Tibial artery (tissue), 4 donors: ENCODE measurements at regions not wholly inside any gene's neighbourhood (a gene's known extent, or its start where the extent isn't known, plus 50 kb on each side); places are given as distances from the start of the nearest gene placed in this dataset.

Experiments used
- DNase-seq, 2 donors: peaks; one replicate each; pipeline ENCODE4 v3.0.0-alpha.2; 2019
- H3K27ac ChIP-seq, 2 donors: fragments of 200-600 bp; sonication (generic) in 1 of 2; 1 replicate in 1 of 2; 2 replicates in 1 of 2; pipeline ENCODE4 v1.5.1; 2018 to 2019; ENCODE audit warnings: mild to moderate bottlenecking in 1 of 2
- H3K27me3 ChIP-seq, 2 donors: fragments of 200-600 bp; sonication (generic) in 1 of 2; one replicate each; pipeline versions ENCODE4 v1.5.1 to v1.6.0; 2016 to 2019
- H3K36me3 ChIP-seq, 3 donors: fragments of 200-600 bp; sonication (generic) in 2 of 3; one replicate each; pipeline ENCODE4 v1.5.1; 2016 to 2019; ENCODE audit warnings: mild to moderate bottlenecking in 2 of 3
- H3K4me1 ChIP-seq, 4 donors: fragments of 200-600 bp; sonication (generic) in 2 of 4; 1 replicate in 3 of 4; 2 replicates in 1 of 4; pipeline ENCODE4 v1.5.1; 2016 to 2019
- H3K4me3 ChIP-seq, 2 donors: fragments of 200-600 bp; sonication (generic) in 1 of 2; 1 replicate in 1 of 2; 2 replicates in 1 of 2; pipeline ENCODE4 v1.5.1; 2018 to 2019; ENCODE audit warnings: mild to moderate bottlenecking in 2 of 2
- H3K9me3 ChIP-seq, 3 donors: fragments of 200-600 bp; sonication (generic) in 1 of 3; one replicate each; pipeline ENCODE4 v1.5.1; 2016 to 2019
- CTCF ChIP-seq, 2 experiments: fragments of 200-600 bp in 1 of 2; fragments of 450-650 bp in 1 of 2; IDR thresholded peaks; one replicate each; pipeline ENCODE4 v1.5.1; 2017 to 2019; ENCODE audit warnings: antibody characterized with exemption in 2 of 2, mild to moderate bottlenecking in 1 of 2, moderate library complexity in 1 of 2
- intact Hi-C: fragments of 100-400 bp; cut with DNase I; formaldehyde crosslinking; loops from one replicate; pipeline ENCODE4 v1.15.0; 2023; ENCODE audit warnings: low total_unique reads

- H3K4me3 ChIP-seq = no peak overlapping the region
- H3K36me3 ChIP-seq = no peaks in the 10 kb centered on the region
- H3K27me3 ChIP-seq = no peaks in the 10 kb centered on the region
- no peaks in the 10 kb centered on the region for H3K9me3 ChIP-seq
- DNase-seq = no peak
- intact Hi-C loops = no loop called here
- no peaks in the 10 kb centered on the region for H3K4me1 ChIP-seq
- no peak for TF ChIP-seq CTCF (IDR thresholded peaks at IDR 0.05)
- no peak overlapping the region for H3K27ac ChIP-seq
Observed at GRCh38 chr13:50379584-50379983, 364.3 kb downstream of the KCNRG start.

- H3K4me3 ChIP-seq = no peak overlapping the region
Observed at GRCh38 chr13:50380905-50381304, 365.7 kb downstream of the KCNRG start.

GRCh38 chr13:50382511-50382910, 367.3 kb downstream of the KCNRG start:
- no peaks in the 10 kb centered on the region for H3K27me3 ChIP-seq
- no peak overlapping the region for H3K4me3 ChIP-seq
- no peaks in the 10 kb centered on the region for H3K9me3 ChIP-seq
- no peak for TF ChIP-seq CTCF (IDR thresholded peaks at IDR 0.05)
- DNase-seq = no peak
- H3K4me1 ChIP-seq = peaks cover 0 to 20% (median 6%) of the 10 kb centered on the region in 4 donors
- H3K36me3 ChIP-seq = no peaks in the 10 kb centered on the region
- no peak overlapping the region for H3K27ac ChIP-seq
- intact Hi-C loops = no loop called here

More at GRCh38 chr13:50380905-50381304, 365.7 kb downstream of the KCNRG start:
- peaks cover 0 to 4% (median 0%) of the 10 kb centered on the region in 4 donors for H3K4me1 ChIP-seq
- no peaks in the 10 kb centered on the region for H3K9me3 ChIP-seq
- intact Hi-C loops = no loop called here
- TF ChIP-seq CTCF (IDR thresholded peaks at IDR 0.05) = no peak
- no peak for DNase-seq
- H3K36me3 ChIP-seq = no peaks in the 10 kb centered on the region
- H3K27ac ChIP-seq = no peak overlapping the region
- no peaks in the 10 kb centered on the region for H3K27me3 ChIP-seq

- Histone ChIP-seq H3K4me3 (no peak overlapping the region), H3K27me3 (no peaks in the 10 kb centered on the region), H3K9me3 (no peaks in the 10 kb centered on the region), H3K27ac (no peak overlapping the region), H3K4me1 (peaks cover 0 to 21% (median 6%) of the 10 kb centered on the region in 4 donors), H3K36me3 (no peaks in the 10 kb centered on the region)
- intact Hi-C loops = no loop called here
- no peak for TF ChIP-seq CTCF (IDR thresholded peaks at IDR 0.05)
- no peak for DNase-seq
Observed at GRCh38 chr13:50382951-50383350, 367.7 kb downstream of the KCNRG start.

GRCh38 chr13:50384724-50385123, 369.5 kb downstream of the KCNRG start:
- DNase-seq = no peak
- no peaks in the 10 kb centered on the region for H3K9me3 ChIP-seq
- TF ChIP-seq CTCF (IDR thresholded peaks at IDR 0.05) = no peak
- peaks cover 0 to 21% (median 6%) of the 10 kb centered on the region in 4 donors for H3K4me1 ChIP-seq
- no peak overlapping the region for H3K4me3 ChIP-seq
- no peak overlapping the region for H3K27ac ChIP-seq
- H3K27me3 ChIP-seq = no peaks in the 10 kb centered on the region
- H3K36me3 ChIP-seq = no peaks in the 10 kb centered on the region
- intact Hi-C loops = no loop called here

- intact Hi-C loops = no loop called here
- Histone ChIP-seq H3K4me1 (peaks cover 0 to 21% (median 6%) of the 10 kb centered on the region in 4 donors), H3K27me3 (no peaks in the 10 kb centered on the region), H3K27ac (peak overlapping the region; percentile 68 to 76), H3K36me3 (no peaks in the 10 kb centered on the region), H3K4me3 (peak overlapping the region; percentile 9 to 28), H3K9me3 (no peaks in the 10 kb centered on the region)
- no peak for DNase-seq
- no peak for TF ChIP-seq CTCF (IDR thresholded peaks at IDR 0.05)
Observed at GRCh38 chr13:50386541-50387050, 371.4 kb downstream of the KCNRG start.
